Gastroesophageal sphincter (tissue), 3 donors: ENCODE measurements at regions not wholly inside any gene's neighbourhood (a gene's known extent, or its start where the extent isn't known, plus 50 kb on each side); places are given as distances from the start of the nearest gene placed in this dataset.

Experiments
- CTCF ChIP-seq, 4 experiments: fragments of 200-600 bp in 2 of 4; fragments of 450-650 bp in 2 of 4; sonication (generic) in 1 of 4; IDR thresholded peaks; one replicate each; pipeline ENCODE4 v1.5.1; 2017 to 2019; ENCODE audit warnings: antibody characterized with exemption in 4 of 4, mild to moderate bottlenecking in 2 of 4, moderate library complexity in 2 of 4
- POLR2A ChIP-seq, 2 donors: fragments of 450-650 bp; IDR thresholded peaks; one replicate each; pipeline ENCODE4 v1.6.1; 2017; ENCODE audit warnings: antibody characterized with exemption in 2 of 2, mild to moderate bottlenecking in 2 of 2, moderate library complexity in 1 of 2

GRCh38 chr1:162943622-162944021 lies 82.6 kb upstream of the CCDC190 start:
- TF ChIP-seq CTCF (IDR thresholded peaks at IDR 0.05) (no peak), POLR2A (IDR thresholded peaks at IDR 0.05) (no peak)
